Mammary epithelial cell (primary cell): ENCODE measurements at regions not wholly inside any gene's neighbourhood (a gene's known extent, or its start where the extent isn't known, plus 50 kb on each side); places are given as distances from the start of the nearest gene placed in this dataset.

Experiments
- CTCF ChIP-seq, 2 donors: IDR thresholded peaks in 1 of 2; conservative IDR thresholded peaks in 1 of 2; 2 replicates each; pipeline ENCODE4 v1.5.1; 2011 to 2012; ENCODE audit warnings: inconsistent platforms in 2 of 2, low read length in 2 of 2, mild to moderate bottlenecking in 2 of 2, control low read depth in 1 of 2, low read depth in 1 of 2; ENCODE audit not compliant: insufficient read depth in 1 of 2; ENCODE audit errors: extremely low read depth in 1 of 2
- EZH2 ChIP-seq: IDR thresholded peaks from 2 replicates; pipeline ENCODE4 v1.6.1; 2012; ENCODE audit warnings: low read length, inconsistent platforms, borderline replicate concordance

- TF ChIP-seq CTCF (conservative IDR thresholded peaks at IDR 0.05 in 1 of 2, IDR thresholded peaks at IDR 0.05 in 1 of 2; ENCODE audit: extremely low read depth in 1 of 2, insufficient read depth in 1 of 2, low read depth in 1 of 2, low read length in 2 of 2): no peak
- TF ChIP-seq EZH2: no peak
Measured at GRCh38 chr2:42859791-42860190, 67.4 kb upstream of the HAAO start.
